ENCODE measurements at regions not wholly inside any gene's neighbourhood (a gene's known extent, or its start where the extent isn't known, plus 50 kb on each side); places are given as distances from the start of the nearest gene placed in this dataset.

- DNase-seq: no peak
Observed at GRCh38 chr14:86902176-86902950, 1090.6 kb downstream of the GALC start.

GRCh38 chr14:86897704-86898513 lies 1095.1 kb downstream of the GALC start:
- no peak for DNase-seq

More at GRCh38 chr14:86902176-86902950, 1090.6 kb downstream of the GALC start:
- no peak overlapping the region for H3K4me3 ChIP-seq (ENCODE audit: insufficient read depth, low read depth, low read length, poor library complexity, severe bottlenecking)
- no peak overlapping the region for H3K27ac ChIP-seq (ENCODE audit: insufficient read depth, low read length, poor library complexity, severe bottlenecking)
- H3K4me1 ChIP-seq (ENCODE audit: control insufficient read depth, insufficient read depth, low read length, poor library complexity, severe bottlenecking): no peaks in the 10 kb centered on the region
- H3K36me3 ChIP-seq (ENCODE audit: control insufficient read depth, insufficient read depth, low read length): no peaks in the 10 kb centered on the region
- no peaks in the 10 kb centered on the region for H3K9me3 ChIP-seq (ENCODE audit: control insufficient read depth, low read length)
- no peaks in the 10 kb centered on the region for H3K27me3 ChIP-seq (replicated peaks; ENCODE audit: control insufficient read depth, insufficient read depth, low read length, poor library complexity, severe bottlenecking)

GRCh38 chr14:86897224-86897623 lies 1095.8 kb downstream of the GALC start:
- H3K36me3 ChIP-seq (ENCODE audit: control insufficient read depth, insufficient read depth, low read length): no peaks in the 10 kb centered on the region
- H3K27ac ChIP-seq (ENCODE audit: insufficient read depth, low read length, poor library complexity, severe bottlenecking): no peak overlapping the region
- no peaks in the 10 kb centered on the region for H3K9me3 ChIP-seq (ENCODE audit: control insufficient read depth, low read length)
- H3K4me1 ChIP-seq (ENCODE audit: control insufficient read depth, insufficient read depth, low read length, poor library complexity, severe bottlenecking): no peaks in the 10 kb centered on the region
- DNase-seq: no peak
- no peak overlapping the region for H3K4me3 ChIP-seq (ENCODE audit: insufficient read depth, low read depth, low read length, poor library complexity, severe bottlenecking)
- H3K27me3 ChIP-seq (replicated peaks; ENCODE audit: control insufficient read depth, insufficient read depth, low read length, poor library complexity, severe bottlenecking): no peaks in the 10 kb centered on the region

More at GRCh38 chr14:86897704-86898513, 1095.1 kb downstream of the GALC start:
- Histone ChIP-seq H3K27me3 (replicated peaks; ENCODE audit: control insufficient read depth, insufficient read depth, low read length, poor library complexity, severe bottlenecking) (no peaks in the 10 kb centered on the region), H3K9me3 (ENCODE audit: control insufficient read depth, low read length) (no peaks in the 10 kb centered on the region), H3K27ac (ENCODE audit: insufficient read depth, low read length, poor library complexity, severe bottlenecking) (no peak overlapping the region), H3K36me3 (ENCODE audit: control insufficient read depth, insufficient read depth, low read length) (no peaks in the 10 kb centered on the region), H3K4me1 (ENCODE audit: control insufficient read depth, insufficient read depth, low read length, poor library complexity, severe bottlenecking) (no peaks in the 10 kb centered on the region), H3K4me3 (ENCODE audit: insufficient read depth, low read depth, low read length, poor library complexity, severe bottlenecking) (no peak overlapping the region)

- Histone ChIP-seq H3K36me3 (ENCODE audit: control insufficient read depth, insufficient read depth, low read length) (no peaks in the 10 kb centered on the region), H3K4me1 (ENCODE audit: control insufficient read depth, insufficient read depth, low read length, poor library complexity, severe bottlenecking) (no peaks in the 10 kb centered on the region), H3K27ac (ENCODE audit: insufficient read depth, low read length, poor library complexity, severe bottlenecking) (no peak overlapping the region), H3K27me3 (replicated peaks; ENCODE audit: control insufficient read depth, insufficient read depth, low read length, poor library complexity, severe bottlenecking) (no peaks in the 10 kb centered on the region), H3K4me3 (ENCODE audit: insufficient read depth, low read depth, low read length, poor library complexity, severe bottlenecking) (no peak overlapping the region), H3K9me3 (ENCODE audit: control insufficient read depth, low read length) (no peaks in the 10 kb centered on the region)
- DNase-seq: no peak
Observed at GRCh38 chr14:86896701-86897100, 1096.3 kb downstream of the GALC start.

GRCh38 chr14:86892152-86892956 lies 1100.6 kb downstream of the GALC start:
- Histone ChIP-seq H3K27me3 (replicated peaks; ENCODE audit: control insufficient read depth, insufficient read depth, low read length, poor library complexity, severe bottlenecking) (no peaks in the 10 kb centered on the region), H3K4me3 (ENCODE audit: insufficient read depth, low read depth, low read length, poor library complexity, severe bottlenecking) (no peak overlapping the region), H3K27ac (ENCODE audit: insufficient read depth, low read length, poor library complexity, severe bottlenecking) (no peak overlapping the region), H3K4me1 (ENCODE audit: control insufficient read depth, insufficient read depth, low read length, poor library complexity, severe bottlenecking) (no peaks in the 10 kb centered on the region), H3K36me3 (ENCODE audit: control insufficient read depth, insufficient read depth, low read length) (no peaks in the 10 kb centered on the region), H3K9me3 (ENCODE audit: control insufficient read depth, low read length) (no peaks in the 10 kb centered on the region)
- no peak for DNase-seq

GRCh38 chr14:86885280-86885679 lies 1107.7 kb downstream of the GALC start:
- H3K27me3 ChIP-seq (replicated peaks; ENCODE audit: control insufficient read depth, insufficient read depth, low read length, poor library complexity, severe bottlenecking): no peaks in the 10 kb centered on the region
- DNase-seq: no peak
- H3K9me3 ChIP-seq (ENCODE audit: control insufficient read depth, low read length): no peaks in the 10 kb centered on the region
- no peaks in the 10 kb centered on the region for H3K36me3 ChIP-seq (ENCODE audit: control insufficient read depth, insufficient read depth, low read length)
- no peaks in the 10 kb centered on the region for H3K4me1 ChIP-seq (ENCODE audit: control insufficient read depth, insufficient read depth, low read length, poor library complexity, severe bottlenecking)
- H3K27ac ChIP-seq (ENCODE audit: insufficient read depth, low read length, poor library complexity, severe bottlenecking): no peak overlapping the region
- H3K4me3 ChIP-seq (ENCODE audit: insufficient read depth, low read depth, low read length, poor library complexity, severe bottlenecking): no peak overlapping the region

GRCh38 chr14:86884498-86884897 lies 1108.5 kb downstream of the GALC start:
- Histone ChIP-seq H3K4me3 (ENCODE audit: insufficient read depth, low read depth, low read length, poor library complexity, severe bottlenecking) (no peak overlapping the region), H3K27ac (ENCODE audit: insufficient read depth, low read length, poor library complexity, severe bottlenecking) (no peak overlapping the region), H3K4me1 (ENCODE audit: control insufficient read depth, insufficient read depth, low read length, poor library complexity, severe bottlenecking) (no peaks in the 10 kb centered on the region), H3K36me3 (ENCODE audit: control insufficient read depth, insufficient read depth, low read length) (no peaks in the 10 kb centered on the region), H3K27me3 (replicated peaks; ENCODE audit: control insufficient read depth, insufficient read depth, low read length, poor library complexity, severe bottlenecking) (no peaks in the 10 kb centered on the region), H3K9me3 (ENCODE audit: control insufficient read depth, low read length) (no peaks in the 10 kb centered on the region)
- no peak for DNase-seq

GRCh38 chr14:86882818-86883217 lies 1110.2 kb downstream of the GALC start:
- H3K36me3 ChIP-seq (ENCODE audit: control insufficient read depth, insufficient read depth, low read length): no peaks in the 10 kb centered on the region
- no peaks in the 10 kb centered on the region for H3K27me3 ChIP-seq (replicated peaks; ENCODE audit: control insufficient read depth, insufficient read depth, low read length, poor library complexity, severe bottlenecking)
- H3K4me3 ChIP-seq (ENCODE audit: insufficient read depth, low read depth, low read length, poor library complexity, severe bottlenecking): no peak overlapping the region
- H3K9me3 ChIP-seq (ENCODE audit: control insufficient read depth, low read length): no peaks in the 10 kb centered on the region
- no peak overlapping the region for H3K27ac ChIP-seq (ENCODE audit: insufficient read depth, low read length, poor library complexity, severe bottlenecking)
- no peak for DNase-seq
- no peaks in the 10 kb centered on the region for H3K4me1 ChIP-seq (ENCODE audit: control insufficient read depth, insufficient read depth, low read length, poor library complexity, severe bottlenecking)

GRCh38 chr14:86865934-86866333 lies 1127.0 kb downstream of the GALC start:
- H3K27me3 ChIP-seq (replicated peaks; ENCODE audit: control insufficient read depth, insufficient read depth, low read length, poor library complexity, severe bottlenecking): no peaks in the 10 kb centered on the region
- H3K9me3 ChIP-seq (ENCODE audit: control insufficient read depth, low read length): no peaks in the 10 kb centered on the region
- DNase-seq: no peak
- H3K4me3 ChIP-seq (ENCODE audit: insufficient read depth, low read depth, low read length, poor library complexity, severe bottlenecking): no peak overlapping the region
- no peaks in the 10 kb centered on the region for H3K36me3 ChIP-seq (ENCODE audit: control insufficient read depth, insufficient read depth, low read length)
- H3K4me1 ChIP-seq (ENCODE audit: control insufficient read depth, insufficient read depth, low read length, poor library complexity, severe bottlenecking): no peaks in the 10 kb centered on the region
- no peak overlapping the region for H3K27ac ChIP-seq (ENCODE audit: insufficient read depth, low read length, poor library complexity, severe bottlenecking)
